Naive thymus-derived CD4-positive, alpha-beta T cell (primary cell): ENCODE measurements at regions not wholly inside any gene's neighbourhood (a gene's known extent, or its start where the extent isn't known, plus 50 kb on each side); places are given as distances from the start of the nearest gene placed in this dataset.

ENCODE experiments used
- ATAC-seq: fragments of 150-1000 bp; cut with Tn5 transposase; 2 replicates; pipeline ENCODE4 v1.10.0; 2021; ENCODE audit warnings: mild to moderate bottlenecking, moderate library complexity
- CTCF ChIA-PET: fragments of 350-600 bp; sonication (Branson Sonifier 250); formaldehyde crosslinking; loops from one replicate; lab custom pipeline; 2021; ENCODE audit warnings: antibody characterized with exemption; lab: Charles Lee
- POLR2A ChIA-PET: fragments of 350-600 bp; sonication (Branson Sonifier 250); formaldehyde crosslinking; loops from one replicate; lab custom pipeline; 2021; ENCODE audit warnings: antibody characterized with exemption, inconsistent platforms; lab: Charles Lee
- DNase-seq, 9 donors: peaks; one replicate each; pipeline versions ENCODE4 v3.0.0 to v3.0.0-alpha.2; 2020 to 2022; ENCODE audit warnings: mixed read lengths in 1 of 9
- H3K27ac ChIP-seq: one replicate; pipeline ENCODE4 v1.7.0; 2013; ENCODE audit warnings: mild to moderate bottlenecking, low read depth, low read length, moderate library complexity
- H3K27me3 ChIP-seq, 2 donors: one replicate each; pipeline ENCODE4 v1.7.0; 2013; ENCODE audit warnings: low read length in 2 of 2, mild to moderate bottlenecking in 2 of 2, moderate library complexity in 2 of 2; ENCODE audit not compliant: control insufficient read depth in 2 of 2, insufficient read depth in 2 of 2
- H3K36me3 ChIP-seq, 3 experiments: 1 replicate in 2 of 3; 2 replicates in 1 of 3; pipeline ENCODE4 v1.7.0; 2013; ENCODE audit warnings: low read length in 3 of 3, mild to moderate bottlenecking in 3 of 3, moderate library complexity in 1 of 3; ENCODE audit not compliant: insufficient read depth in 3 of 3, control insufficient read depth in 2 of 3
- H3K4me1 ChIP-seq, 2 donors: one replicate each; pipeline ENCODE4 v1.7.0; 2013; ENCODE audit warnings: low read length in 2 of 2, mild to moderate bottlenecking in 2 of 2, moderate library complexity in 1 of 2; ENCODE audit not compliant: control insufficient read depth in 2 of 2, insufficient read depth in 2 of 2
- H3K4me3 ChIP-seq: 2 replicates; pipeline ENCODE4 v1.7.0; 2013; ENCODE audit warnings: mild to moderate bottlenecking, low read length
- H3K9me3 ChIP-seq, 3 experiments: 1 replicate in 2 of 3; 2 replicates in 1 of 3; pipeline ENCODE4 v1.7.0; 2013; ENCODE audit warnings: low read length in 3 of 3; ENCODE audit not compliant: control insufficient read depth in 2 of 3
- H3K27ac Mint-ChIP-seq, 9 donors: one replicate each; pipeline ENCODE4 v1.8.0; 2020 to 2022; ENCODE audit warnings: mixed read lengths in 9 of 9, mild to moderate bottlenecking in 8 of 9, moderate library complexity in 5 of 9, inconsistent platforms in 2 of 9
- H3K27me3 Mint-ChIP-seq, 5 donors: one replicate each; pipeline ENCODE4 v1.8.0; 2021 to 2022; ENCODE audit warnings: mixed read lengths in 5 of 5, mild to moderate bottlenecking in 1 of 5
- H3K36me3 Mint-ChIP-seq, 5 donors: one replicate each; pipeline ENCODE4 v1.8.0; 2020 to 2022; ENCODE audit warnings: mixed read lengths in 5 of 5, mild to moderate bottlenecking in 3 of 5, inconsistent platforms in 1 of 5
- H3K4me1 Mint-ChIP-seq, 7 donors: one replicate each; pipeline ENCODE4 v1.8.0; 2020 to 2022; ENCODE audit warnings: mixed read lengths in 7 of 7, mild to moderate bottlenecking in 3 of 7, inconsistent platforms in 1 of 7
- H3K4me3 Mint-ChIP-seq, 10 donors: one replicate each; pipeline ENCODE4 v1.8.0; 2020 to 2022; ENCODE audit warnings: mild to moderate bottlenecking in 10 of 10, mixed read lengths in 10 of 10, moderate library complexity in 6 of 10, inconsistent platforms in 2 of 10
- H3K9me3 Mint-ChIP-seq, 11 donors: one replicate each; pipeline ENCODE4 v1.8.0; 2020 to 2022; ENCODE audit warnings: mixed read lengths in 11 of 11, mild to moderate bottlenecking in 4 of 11, inconsistent platforms in 1 of 11, moderate library complexity in 1 of 11
- intact Hi-C, 2 donors: fragments of 100-400 bp; cut with micrococcal nuclease; formaldehyde crosslinking; loops; one replicate each; pipeline ENCODE4 v1.15.1; 2023

- DNase-seq (no peak), ATAC-seq (no peak)
- Histone ChIP-seq H3K36me3 (no peaks in the 10 kb centered on the region), H3K9me3 (no peaks in the 10 kb centered on the region), H3K27ac (no peak overlapping the region), H3K4me1 (no peaks in the 10 kb centered on the region), H3K27me3 (no peaks in the 10 kb centered on the region), H3K4me3 (no peak overlapping the region)
- intact Hi-C loops: no loop called here
- no peak overlapping the region for H3K27ac Mint-ChIP-seq
- H3K4me1 Mint-ChIP-seq: peaks cover 0 to 6% (median 0%) of the 10 kb centered on the region in 7 donors
- peaks cover 0 to 8% (median 3%) of the 10 kb centered on the region in 11 donors for H3K9me3 Mint-ChIP-seq
- peaks cover 0 to 6% (median 0%) of the 10 kb centered on the region in 5 donors for H3K36me3 Mint-ChIP-seq
- ChIA-PET CTCF (interaction anchor here (0.6 kb wide), 1 partner anchor 163 kb away, joined by 4 read pairs; no protein-coding TSS in a partner anchor), POLR2A (no interaction called here)
- H3K27me3 Mint-ChIP-seq: peaks cover 0 to 7% (median 0%) of the 10 kb centered on the region in 5 donors
- no peak overlapping the region for H3K4me3 Mint-ChIP-seq
Observed at GRCh38 chr18:55123361-55123760, 164.1 kb upstream of the CCDC68 start.

GRCh38 chr18:55121397-55122170 is 162.3 kb upstream of the CCDC68 start:
- Mint-ChIP-seq H3K27me3 (peaks cover 0 to 4% (median 0%) of the 10 kb centered on the region in 5 donors), H3K4me1 (no peaks in the 10 kb centered on the region), H3K27ac (no peak overlapping the region), H3K4me3 (no peak overlapping the region), H3K36me3 (no peaks in the 10 kb centered on the region), H3K9me3 (peaks cover 0 to 4% (median 0%) of the 10 kb centered on the region in 11 donors)
- Histone ChIP-seq H3K27me3 (no peaks in the 10 kb centered on the region), H3K36me3 (no peaks in the 10 kb centered on the region), H3K9me3 (no peaks in the 10 kb centered on the region), H3K27ac (no peak overlapping the region), H3K4me3 (no peak overlapping the region), H3K4me1 (no peaks in the 10 kb centered on the region)
- intact Hi-C loops: no loop called here
- no peak for ATAC-seq
- DNase-seq: no peak
- ChIA-PET CTCF (no interaction called here), POLR2A (no interaction called here)

GRCh38 chr18:55120896-55121295 is 161.6 kb upstream of the CCDC68 start:
- no peak overlapping the region for H3K27ac Mint-ChIP-seq
- H3K4me1 Mint-ChIP-seq: no peaks in the 10 kb centered on the region
- Histone ChIP-seq H3K36me3 (no peaks in the 10 kb centered on the region), H3K27me3 (no peaks in the 10 kb centered on the region), H3K4me3 (no peak overlapping the region), H3K4me1 (no peaks in the 10 kb centered on the region), H3K27ac (no peak overlapping the region), H3K9me3 (no peaks in the 10 kb centered on the region)
- H3K4me3 Mint-ChIP-seq: no peak overlapping the region
- DNase-seq (no peak), ATAC-seq (no peak)
- peaks cover 0 to 4% (median 0%) of the 10 kb centered on the region in 11 donors for H3K9me3 Mint-ChIP-seq
- peaks cover 0 to 4% (median 0%) of the 10 kb centered on the region in 5 donors for H3K27me3 Mint-ChIP-seq
- H3K36me3 Mint-ChIP-seq: no peaks in the 10 kb centered on the region
- CTCF ChIA-PET: no interaction called here
- POLR2A ChIA-PET: no interaction called here
- intact Hi-C loops: no loop called here

GRCh38 chr18:55119434-55119833 is 160.2 kb upstream of the CCDC68 start:
- ChIA-PET POLR2A (no interaction called here), CTCF (no interaction called here)
- Mint-ChIP-seq H3K27me3 (peaks cover 0 to 4% (median 0%) of the 10 kb centered on the region in 5 donors), H3K9me3 (peaks cover 0 to 4% (median 0%) of the 10 kb centered on the region in 11 donors), H3K27ac (no peak overlapping the region), H3K36me3 (no peaks in the 10 kb centered on the region), H3K4me3 (no peak overlapping the region), H3K4me1 (no peaks in the 10 kb centered on the region)
- H3K4me1 ChIP-seq: no peaks in the 10 kb centered on the region
- no peak for DNase-seq
- H3K4me3 ChIP-seq: no peak overlapping the region
- no peaks in the 10 kb centered on the region for H3K36me3 ChIP-seq
- H3K27ac ChIP-seq: no peak overlapping the region
- ATAC-seq: no peak
- no peaks in the 10 kb centered on the region for H3K9me3 ChIP-seq
- H3K27me3 ChIP-seq: no peaks in the 10 kb centered on the region
- intact Hi-C loops: no loop called here

- Mint-ChIP-seq H3K36me3 (no peaks in the 10 kb centered on the region), H3K4me3 (no peak overlapping the region), H3K27ac (no peak overlapping the region), H3K4me1 (no peaks in the 10 kb centered on the region), H3K27me3 (peaks cover 0 to 4% (median 0%) of the 10 kb centered on the region in 5 donors), H3K9me3 (peaks cover 0 to 4% (median 0%) of the 10 kb centered on the region in 11 donors)
- ChIA-PET POLR2A (no interaction called here), CTCF (no interaction called here)
- Histone ChIP-seq H3K27ac (no peak overlapping the region), H3K9me3 (no peaks in the 10 kb centered on the region), H3K4me3 (no peak overlapping the region), H3K36me3 (no peaks in the 10 kb centered on the region), H3K27me3 (no peaks in the 10 kb centered on the region), H3K4me1 (no peaks in the 10 kb centered on the region)
- no peak for ATAC-seq
- no peak for DNase-seq
- intact Hi-C loops: no loop called here
Observed at GRCh38 chr18:55119016-55119415, 159.8 kb upstream of the CCDC68 start.

- Histone ChIP-seq H3K4me3 (no peak overlapping the region), H3K9me3 (no peaks in the 10 kb centered on the region), H3K27me3 (no peaks in the 10 kb centered on the region), H3K27ac (no peak overlapping the region), H3K36me3 (no peaks in the 10 kb centered on the region), H3K4me1 (no peaks in the 10 kb centered on the region)
- Mint-ChIP-seq H3K9me3 (peaks cover 0 to 9% (median 0%) of the 10 kb centered on the region in 11 donors), H3K27ac (no peak overlapping the region), H3K4me1 (no peaks in the 10 kb centered on the region), H3K27me3 (peaks cover 0 to 5% (median 4%) of the 10 kb centered on the region in 5 donors), H3K4me3 (no peak overlapping the region), H3K36me3 (no peaks in the 10 kb centered on the region)
- ChIA-PET CTCF (no interaction called here), POLR2A (no interaction called here)
- intact Hi-C loops: no loop called here
- no peak for ATAC-seq
- DNase-seq: no peak
Observed at GRCh38 chr18:55116863-55117262, 157.6 kb upstream of the CCDC68 start.

GRCh38 chr18:55115606-55116005 is 156.3 kb upstream of the CCDC68 start:
- no peak overlapping the region for H3K4me3 Mint-ChIP-seq
- no peaks in the 10 kb centered on the region for H3K9me3 ChIP-seq
- CTCF ChIA-PET: no interaction called here
- no peaks in the 10 kb centered on the region for H3K36me3 ChIP-seq
- H3K27me3 Mint-ChIP-seq: peaks cover 0 to 5% (median 4%) of the 10 kb centered on the region in 5 donors
- ATAC-seq (no peak), DNase-seq (no peak)
- H3K4me3 ChIP-seq: no peak overlapping the region
- H3K27ac ChIP-seq: no peak overlapping the region
- H3K27me3 ChIP-seq: no peaks in the 10 kb centered on the region
- no peak overlapping the region for H3K27ac Mint-ChIP-seq
- POLR2A ChIA-PET: no interaction called here
- H3K36me3 Mint-ChIP-seq: no peaks in the 10 kb centered on the region
- no peaks in the 10 kb centered on the region for H3K4me1 Mint-ChIP-seq
- H3K9me3 Mint-ChIP-seq: peaks cover 0 to 9% (median 0%) of the 10 kb centered on the region in 11 donors
- no peaks in the 10 kb centered on the region for H3K4me1 ChIP-seq
- intact Hi-C loops: no loop called here
